Urothelium cell line (cell line): ENCODE measurements at regions not wholly inside any gene's neighbourhood (a gene's known extent, or its start where the extent isn't known, plus 50 kb on each side); places are given as distances from the start of the nearest gene placed in this dataset.
"Not testable (repeated sequence)": the region's sequence is repeated elsewhere in the genome, so short reads cannot be mapped to it uniquely, and the experiment has no call there.

Experiments used
- DNase-seq: peaks from one replicate; pipeline ENCODE4 v3.0.0; 2011; ENCODE audit warnings: low spot score, mixed read lengths
- FAIRE-seq: peaks from 2 replicates; lab custom pipeline; 2011; peaks lifted over from hg19 to GRCh38; lab: Jason Lieb, UNC

GRCh38 chr2:145764631-145765030 lies 1244.7 kb upstream of the ZEB2 start:
- DNase-seq (no peak), FAIRE-seq (no peak)

- DNase-seq: peak; percentile 22
- no peak for FAIRE-seq
Observed at GRCh38 chr2:145760781-145761649, 1241.1 kb upstream of the ZEB2 start.

DNA sequence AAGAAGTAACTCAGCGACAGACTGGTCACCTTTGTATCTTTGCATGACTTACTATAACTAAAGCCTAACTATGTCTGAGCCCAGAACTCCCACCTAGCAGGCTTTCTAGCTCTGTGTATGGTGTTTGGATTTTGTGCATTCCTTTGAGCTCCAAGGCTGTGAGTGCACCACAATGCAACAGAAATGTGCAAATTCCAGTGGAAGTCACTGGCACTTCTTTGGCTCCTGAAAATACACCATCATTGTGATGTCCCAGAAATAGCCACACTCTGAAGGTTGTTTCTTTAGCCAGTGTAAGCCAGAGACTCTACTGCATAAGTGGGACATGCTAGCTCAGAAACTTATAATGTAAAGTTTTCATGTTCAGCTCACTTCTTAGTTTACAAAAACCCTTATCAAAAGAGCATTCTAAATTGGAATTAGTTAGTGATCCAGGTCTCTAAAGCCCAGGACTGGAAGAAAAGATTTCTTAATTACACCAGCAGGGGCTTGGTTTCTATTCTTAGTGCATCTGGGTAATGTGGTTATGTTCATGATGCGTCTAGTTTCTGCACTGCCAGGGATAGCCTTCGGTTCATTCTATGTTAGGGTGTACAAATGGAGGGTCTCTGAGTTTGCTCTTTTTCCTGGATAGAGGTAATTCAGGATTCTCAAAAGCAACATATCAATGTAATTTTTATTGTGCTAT lies 1239.5 kb upstream of the ZEB2 start:
- no peak for DNase-seq
- no peak for FAIRE-seq

- no peak for FAIRE-seq
- DNase-seq: no peak
Observed at GRCh38 chr2:145757503-145758246, 1237.8 kb upstream of the ZEB2 start.

DNA sequence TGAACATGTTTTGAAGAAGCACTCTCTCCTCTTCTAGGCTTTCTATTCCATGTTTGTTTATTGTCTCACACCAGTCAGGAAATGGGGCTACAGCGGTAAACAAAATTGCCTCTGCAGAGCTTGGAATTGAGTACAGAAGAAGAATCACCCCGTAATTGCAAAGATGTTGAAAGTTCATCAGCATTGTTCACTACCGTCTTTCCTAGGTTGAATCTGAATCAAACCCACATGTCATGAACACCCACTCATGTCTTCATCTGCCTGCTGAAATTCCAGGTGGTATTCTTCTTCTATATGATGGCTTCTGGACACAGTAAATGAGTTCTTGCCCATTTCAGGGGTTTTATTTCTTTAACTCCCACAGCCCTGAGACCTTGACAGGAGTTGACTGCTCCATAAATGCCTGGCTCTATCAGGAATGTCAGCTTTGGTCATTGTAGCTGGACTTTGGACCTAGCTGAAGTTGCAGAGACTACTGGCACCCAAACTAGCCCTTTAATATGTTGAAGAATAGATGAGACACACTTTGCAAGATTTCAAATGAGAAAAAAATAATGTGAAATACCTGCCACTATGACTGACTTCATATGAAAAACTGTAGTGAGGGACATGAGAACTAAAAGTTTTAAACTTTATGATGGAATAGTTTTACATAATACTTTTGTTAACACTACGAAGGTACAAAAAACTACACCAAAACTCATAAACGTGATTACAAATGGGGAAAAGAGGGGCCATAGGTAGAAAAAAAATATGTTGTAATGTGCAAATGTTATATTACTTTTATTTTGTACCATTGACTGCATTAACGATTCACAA lies 1235.3 kb upstream of the ZEB2 start:
- FAIRE-seq: no peak

DNA sequence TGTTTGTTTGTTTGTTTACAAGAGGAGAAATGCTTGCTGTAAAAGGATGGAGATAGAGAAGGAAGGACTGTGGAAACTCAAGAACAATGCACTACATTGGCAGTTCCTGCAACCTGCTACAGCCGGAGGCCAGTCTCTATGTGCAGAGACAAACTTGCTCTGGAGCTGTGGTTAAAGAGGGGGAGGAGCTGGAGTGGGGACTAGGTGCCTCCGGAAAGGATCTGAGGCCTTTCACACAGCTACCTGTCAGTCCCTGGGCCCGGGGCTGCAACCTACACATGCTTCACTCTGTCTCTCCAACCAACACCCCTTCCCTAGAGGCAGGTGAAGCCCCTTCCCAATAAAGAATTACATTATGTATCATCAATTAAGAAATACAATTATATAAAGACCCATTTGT lies 1234.0 kb upstream of the ZEB2 start:
- FAIRE-seq (no peak), DNase-seq (no peak)

More for the DNA sequence above, 1235.3 kb upstream of the ZEB2 start:
- no peak for DNase-seq

GRCh38 chr2:145753041-145753608 lies 1233.2 kb upstream of the ZEB2 start:
- DNase-seq (no peak), FAIRE-seq (no peak)

DNA sequence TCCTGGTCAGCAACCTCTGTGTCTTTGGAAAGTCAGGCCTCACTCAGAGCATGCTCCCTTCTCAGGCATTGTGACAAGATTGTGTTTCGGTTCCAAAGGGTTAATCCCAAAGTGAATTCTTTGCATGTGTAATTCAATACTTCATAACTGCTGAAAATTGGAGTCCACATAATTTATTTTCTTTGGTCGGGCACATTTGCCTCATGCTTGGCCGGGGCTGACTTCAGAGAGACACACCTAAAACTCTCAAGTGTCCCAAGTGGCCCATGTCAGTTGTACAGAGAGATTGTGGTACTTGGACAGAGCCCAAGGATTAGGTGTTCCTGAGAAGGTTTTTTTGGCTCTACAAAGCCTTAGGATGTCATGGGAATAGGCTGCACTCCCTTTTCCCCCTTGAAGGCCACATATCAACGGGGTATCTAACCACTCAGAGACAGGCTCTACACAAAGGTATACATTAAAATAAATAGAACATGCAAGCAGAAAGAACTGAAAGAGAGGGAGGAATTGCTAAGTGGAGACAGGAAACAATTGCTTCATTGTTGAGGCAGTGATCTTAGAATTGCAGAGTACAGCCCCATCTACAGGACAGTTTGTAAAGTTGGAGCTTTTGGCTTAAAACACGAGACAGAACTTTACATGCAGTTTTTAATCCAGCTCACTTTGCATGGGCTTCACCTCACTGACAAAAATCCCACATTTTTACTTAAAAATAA lies 1232.3 kb upstream of the ZEB2 start:
- FAIRE-seq (no peak), DNase-seq (peak; percentile 58)

GRCh38 chr2:145751629-145752028 lies 1231.7 kb upstream of the ZEB2 start:
- FAIRE-seq (peak; percentile 37), DNase-seq (peak; percentile 43)

DNA sequence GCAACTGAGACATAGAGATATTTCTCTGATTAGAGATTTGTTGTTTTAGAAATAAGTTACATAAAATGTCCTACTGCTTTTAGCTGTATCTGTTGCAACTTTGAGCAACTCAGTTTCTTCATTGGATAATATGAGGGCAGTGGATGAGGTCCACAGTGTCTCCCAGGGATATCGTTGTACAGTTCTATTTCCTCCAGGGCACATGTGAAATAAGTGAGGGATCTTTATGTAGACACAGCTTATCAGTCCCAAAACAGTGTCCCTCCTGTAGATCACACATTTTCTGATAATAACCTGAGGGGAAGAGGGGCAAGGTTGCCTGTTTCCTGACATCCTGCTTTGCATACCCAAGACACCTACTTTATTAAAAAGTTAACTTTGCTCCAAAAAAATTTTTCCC lies 1231.2 kb upstream of the ZEB2 start:
- DNase-seq: no peak
- FAIRE-seq: no peak

DNA sequence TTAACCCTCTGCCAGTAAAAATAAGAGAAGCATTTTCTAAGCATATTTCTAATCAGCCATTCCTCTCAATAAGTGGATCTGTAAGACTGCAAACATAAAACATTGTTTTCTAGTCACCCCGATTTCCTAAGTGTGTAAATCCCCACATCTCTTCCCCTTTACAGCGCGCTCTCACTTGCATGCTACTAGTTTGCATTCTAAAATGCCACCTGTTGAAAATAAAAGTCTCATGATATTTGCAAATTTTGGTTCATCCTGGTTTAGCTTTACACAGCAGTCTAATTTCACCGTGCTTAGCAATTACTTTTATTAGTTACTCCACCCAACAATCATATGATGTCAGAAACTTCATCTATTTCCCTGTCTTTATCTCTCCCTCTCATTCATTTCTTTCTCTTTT lies 1230.7 kb upstream of the ZEB2 start:
- FAIRE-seq (no peak), DNase-seq (no peak)

- no peak for DNase-seq
- no peak for FAIRE-seq
Observed at GRCh38 chr2:145750144-145750543, 1230.2 kb upstream of the ZEB2 start.

GRCh38 chr2:145749556-145749955 lies 1229.6 kb upstream of the ZEB2 start:
- FAIRE-seq (no peak), DNase-seq (no peak)

GRCh38 chr2:145748927-145749326 lies 1229.0 kb upstream of the ZEB2 start:
- FAIRE-seq: no peak
- DNase-seq: no peak

- FAIRE-seq (no peak), DNase-seq (no peak)
Observed at GRCh38 chr2:145747715-145748114, 1227.8 kb upstream of the ZEB2 start.

- DNase-seq, FAIRE-seq: not testable (repeated sequence)
Observed at GRCh38 chr2:145745387-145745721, 1225.4 kb upstream of the ZEB2 start.

DNA sequence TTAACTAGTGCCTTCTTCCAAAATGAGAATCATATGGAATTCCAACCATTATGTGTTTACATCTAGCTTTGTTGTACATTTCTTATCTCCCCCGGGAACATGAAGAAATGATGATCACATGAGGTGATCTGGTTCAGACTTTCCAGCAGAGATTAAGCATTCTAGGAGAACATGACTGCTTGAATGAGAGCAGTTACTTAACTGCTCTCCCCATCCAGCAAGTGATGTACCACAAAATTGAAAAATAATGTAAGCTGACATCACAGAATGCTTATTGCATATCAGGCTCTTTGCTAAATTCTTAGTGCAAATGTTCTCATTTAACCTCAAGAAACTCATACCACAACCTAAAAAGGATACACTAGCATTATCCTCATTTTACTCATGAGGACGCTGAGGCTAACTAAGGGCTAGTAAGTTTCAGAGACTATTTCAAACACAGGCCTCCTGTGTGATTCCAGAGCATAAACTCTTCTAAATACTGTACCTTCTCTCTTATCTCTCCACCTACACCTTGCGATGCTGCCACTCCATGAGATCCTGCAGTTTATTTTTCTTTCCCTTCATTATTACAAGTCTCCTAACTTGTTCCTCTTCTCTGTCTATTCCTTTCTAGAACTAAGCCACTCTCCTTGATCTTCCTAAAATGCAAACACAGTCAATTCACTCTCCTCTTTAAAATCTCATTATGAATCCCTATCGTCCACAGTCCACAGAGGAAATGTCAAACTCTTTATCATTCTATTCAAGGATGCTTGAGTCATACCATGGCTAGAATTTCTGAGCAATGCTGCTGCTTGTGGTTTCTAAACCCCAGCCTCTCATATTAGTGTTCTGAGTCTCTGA lies 1224.8 kb upstream of the ZEB2 start:
- no peak for FAIRE-seq
- peak; percentile 48 for DNase-seq

GRCh38 chr2:145743011-145743410 lies 1223.1 kb upstream of the ZEB2 start:
- DNase-seq: no peak
- no peak for FAIRE-seq

DNA sequence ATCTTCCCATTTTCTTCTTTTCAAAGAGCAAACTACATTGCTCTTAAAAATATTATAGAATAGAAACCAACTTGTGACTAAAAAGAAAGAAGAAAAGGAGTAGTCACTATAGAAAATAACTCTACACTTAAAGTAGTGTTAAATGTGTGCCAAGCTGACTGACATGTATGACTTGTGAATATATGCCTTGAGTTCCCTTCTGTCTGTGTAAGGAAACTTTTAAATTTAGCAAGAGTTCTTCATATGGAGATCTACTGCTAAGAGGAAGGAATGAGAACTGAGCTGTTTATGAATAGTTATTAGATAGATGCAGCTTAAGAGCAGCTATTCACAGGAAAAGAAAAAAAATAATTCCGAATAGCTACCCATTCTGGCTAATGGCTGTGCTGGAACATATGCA lies 1221.7 kb upstream of the ZEB2 start:
- FAIRE-seq: no peak
- no peak for DNase-seq
